Loucy (cell line): ENCODE measurements at regions not wholly inside any gene's neighbourhood (a gene's known extent, or its start where the extent isn't known, plus 50 kb on each side); places are given as distances from the start of the nearest gene placed in this dataset.

ENCODE experiments used
- H2AFZ ChIP-seq: fragments of 200-600 bp; sonication (generic); 2 replicates; pipeline ENCODE4 v1.6.0; 2016; ENCODE audit warnings: antibody characterized with exemption, mild to moderate bottlenecking, low read length, moderate library complexity
- H3F3A ChIP-seq: fragments of 200-600 bp; 2 replicates; pipeline ENCODE4 v1.6.0; 2016; ENCODE audit warnings: antibody characterized with exemption, low read depth, mild to moderate bottlenecking
- H3K27me3 ChIP-seq: fragments of 200-600 bp; sonication (generic); 2 replicates; pipeline ENCODE4 v1.6.1; 2014; ENCODE audit warnings: low read length, mild to moderate bottlenecking; ENCODE audit not compliant: insufficient read depth, poor library complexity, severe bottlenecking
- H3K36me3 ChIP-seq: fragments of 200-600 bp; sonication (generic); 2 replicates; pipeline ENCODE4 v1.6.1; 2016; ENCODE audit warnings: low read length; ENCODE audit not compliant: insufficient read depth
- H3K4me1 ChIP-seq: fragments of 200-600 bp; sonication (generic); 2 replicates; pipeline ENCODE4 v1.5.1; 2014; ENCODE audit warnings: low read length, mild to moderate bottlenecking; ENCODE audit not compliant: insufficient read depth, poor library complexity, severe bottlenecking
- H3K4me2 ChIP-seq: fragments of 200-600 bp; sonication (generic); 2 replicates; pipeline ENCODE4 v1.6.0; 2014; ENCODE audit warnings: antibody characterized with exemption, low read length, low read depth, mild to moderate bottlenecking; ENCODE audit not compliant: poor library complexity, severe bottlenecking
- H3K4me3 ChIP-seq: fragments of 200-600 bp; sonication (generic); 2 replicates; pipeline ENCODE4 v1.5.1; 2014; ENCODE audit warnings: low read length, mild to moderate bottlenecking, mixed read lengths; ENCODE audit not compliant: poor library complexity, severe bottlenecking
- H3K79me2 ChIP-seq: fragments of 200-600 bp; sonication (generic); 2 replicates; pipeline ENCODE4 v1.6.1; 2014; ENCODE audit warnings: low read length; ENCODE audit not compliant: insufficient read depth
- H3K9ac ChIP-seq: fragments of 200-600 bp; sonication (generic); 2 replicates; pipeline ENCODE4 v1.6.0; 2014; ENCODE audit warnings: mild to moderate bottlenecking, low read depth, low read length, moderate library complexity; ENCODE audit not compliant: poor library complexity, severe bottlenecking
- H3K9me2 ChIP-seq: fragments of 200-600 bp; sonication (generic); replicated peaks from 2 replicates; pipeline ENCODE4 v1.6.1; 2016; ENCODE audit warnings: low read depth, low read length, mixed read lengths
- H3K9me3 ChIP-seq: fragments of 200-600 bp; sonication (generic); 2 replicates; pipeline ENCODE4 v1.6.1; 2014; ENCODE audit warnings: mild to moderate bottlenecking, antibody characterized with exemption, low read length, low read depth; ENCODE audit not compliant: insufficient read depth
- H4K20me1 ChIP-seq: fragments of 200-600 bp; sonication (generic); 2 replicates; pipeline ENCODE4 v1.6.0; 2014; ENCODE audit warnings: antibody characterized with exemption, low read length, mild to moderate bottlenecking; ENCODE audit not compliant: insufficient read depth, poor library complexity, severe bottlenecking
- CTCF ChIP-seq: fragments of 200-600 bp; sonication (generic); conservative IDR thresholded peaks from 2 replicates; pipeline ENCODE4 v1.5.1; 2014; ENCODE audit warnings: mild to moderate bottlenecking, antibody characterized with exemption, low read length
- EZH2phosphoT487 ChIP-seq: fragments of 200-600 bp; IDR thresholded peaks from 2 replicates; pipeline ENCODE4 v1.6.1; 2018; ENCODE audit warnings: antibody characterized with exemption, mild to moderate bottlenecking, moderate library complexity, borderline replicate concordance

- no peak overlapping the region for H2AFZ ChIP-seq
These were observed 715.6 kb upstream of the AADAT start for GRCh38 chr4:170805352-170805751.

GRCh38 chr4:170804930-170805329, 715.2 kb upstream of the AADAT start:
- H4K20me1 ChIP-seq, result no peaks in the 10 kb centered on the region
- H3K79me2 ChIP-seq, result no peaks in the 10 kb centered on the region
- TF ChIP-seq EZH2phosphoT487 (no peak), CTCF (no peak)
- no peak overlapping the region for H2AFZ ChIP-seq
- H3K4me2 ChIP-seq, result no peak overlapping the region
- no peaks in the 10 kb centered on the region for H3K9me2 ChIP-seq
- no peaks in the 10 kb centered on the region for H3K4me1 ChIP-seq
- H3F3A ChIP-seq, result no peaks in the 10 kb centered on the region
- H3K4me3 ChIP-seq, result no peak overlapping the region
- H3K36me3 ChIP-seq, result no peaks in the 10 kb centered on the region
- no peaks in the 10 kb centered on the region for H3K9me3 ChIP-seq
- H3K9ac ChIP-seq, result no peak overlapping the region
- H3K27me3 ChIP-seq, result no peaks in the 10 kb centered on the region

More at GRCh38 chr4:170805352-170805751, 715.6 kb upstream of the AADAT start:
- no peaks in the 10 kb centered on the region for H3K27me3 ChIP-seq
- no peaks in the 10 kb centered on the region for H3K4me1 ChIP-seq
- H3K79me2 ChIP-seq, result no peaks in the 10 kb centered on the region
- no peaks in the 10 kb centered on the region for H3K9me2 ChIP-seq
- H4K20me1 ChIP-seq, result no peaks in the 10 kb centered on the region
- no peaks in the 10 kb centered on the region for H3K9me3 ChIP-seq
- no peaks in the 10 kb centered on the region for H3F3A ChIP-seq
- no peaks in the 10 kb centered on the region for H3K36me3 ChIP-seq
- TF ChIP-seq CTCF, result no peak
- TF ChIP-seq EZH2phosphoT487, result no peak
- H3K4me2 ChIP-seq, result no peak overlapping the region
- no peak overlapping the region for H3K4me3 ChIP-seq
- H3K9ac ChIP-seq, result no peak overlapping the region

- Histone ChIP-seq H3K79me2 (no peaks in the 10 kb centered on the region), H3K9ac (no peak overlapping the region), H2AFZ (no peak overlapping the region), H3K9me2 (no peaks in the 10 kb centered on the region), H3F3A (no peaks in the 10 kb centered on the region), H3K27me3 (no peaks in the 10 kb centered on the region), H3K4me2 (no peak overlapping the region), H4K20me1 (no peaks in the 10 kb centered on the region), H3K4me1 (no peaks in the 10 kb centered on the region), H3K4me3 (no peak overlapping the region), H3K36me3 (no peaks in the 10 kb centered on the region), H3K9me3 (no peaks in the 10 kb centered on the region)
- TF ChIP-seq EZH2phosphoT487 (no peak), CTCF (no peak)
These were observed 713.7 kb upstream of the AADAT start for GRCh38 chr4:170803492-170803891.
